MM.1S (cell line): ENCODE measurements at regions not wholly inside any gene's neighbourhood (a gene's known extent, or its start where the extent isn't known, plus 50 kb on each side); places are given as distances from the start of the nearest gene placed in this dataset.

Experiments used
- DNase-seq: peaks from one replicate; pipeline ENCODE4 v3.0.0-alpha.2; 2015
- H2AFZ ChIP-seq: fragments of 300-600 bp; sonication (generic); 2 replicates; pipeline ENCODE4 v1.6.0; 2016; ENCODE audit warnings: antibody characterized with exemption, low read length
- H3F3A ChIP-seq: fragments of 300-600 bp; sonication (generic); 2 replicates; pipeline ENCODE4 v1.6.1; 2016; ENCODE audit warnings: mild to moderate bottlenecking, antibody characterized with exemption, low read length, moderate library complexity, mixed read lengths; ENCODE audit not compliant: insufficient read depth
- H3K27ac ChIP-seq: fragments of 300-600 bp; sonication (generic); 2 replicates; pipeline ENCODE4 v1.5.1; 2016; ENCODE audit warnings: mild to moderate bottlenecking, low read length
- H3K27me3 ChIP-seq: fragments of 300-600 bp; sonication (generic); replicated peaks from 2 replicates; pipeline ENCODE4 v1.6.0; 2016; ENCODE audit warnings: low read length; ENCODE audit not compliant: insufficient read depth
- H3K36me3 ChIP-seq: fragments of 300-600 bp; sonication (generic); replicated peaks from 2 replicates; pipeline ENCODE4 v1.6.1; 2016; ENCODE audit warnings: mild to moderate bottlenecking, low read length, mixed read lengths; ENCODE audit not compliant: insufficient read depth
- H3K4me1 ChIP-seq: fragments of 300-600 bp; sonication (generic); 2 replicates; pipeline ENCODE4 v1.6.1; 2016; ENCODE audit warnings: low read length, mixed read lengths
- H3K4me2 ChIP-seq: fragments of 300-600 bp; sonication (generic); 2 replicates; pipeline ENCODE4 v1.6.0; 2016; ENCODE audit warnings: low read depth, low read length
- H3K4me3 ChIP-seq: fragments of 300-600 bp; sonication (generic); 2 replicates; pipeline ENCODE4 v1.5.1; 2016; ENCODE audit warnings: low read length, mixed read lengths
- H3K79me2 ChIP-seq: fragments of 300-600 bp; sonication (generic); 2 replicates; pipeline ENCODE4 v1.6.1; 2016; ENCODE audit warnings: mixed run types, low read length, mixed read lengths
- H3K9ac ChIP-seq: fragments of 300-600 bp; sonication (generic); 2 replicates; pipeline ENCODE4 v1.6.1; 2016; ENCODE audit warnings: low read length, mixed read lengths
- H3K9me2 ChIP-seq: fragments of 300-600 bp; sonication (generic); replicated peaks from 2 replicates; pipeline ENCODE4 v1.6.1; 2016; ENCODE audit warnings: mild to moderate bottlenecking, low read length, mixed read lengths; ENCODE audit not compliant: insufficient read depth
- H3K9me3 ChIP-seq: fragments of 300-600 bp; sonication (generic); replicated peaks from 2 replicates; pipeline ENCODE4 v1.6.1; 2016; ENCODE audit warnings: mild to moderate bottlenecking, low read length, mixed read lengths; ENCODE audit not compliant: insufficient read depth
- H4K20me1 ChIP-seq: fragments of 300-600 bp; sonication (generic); 2 replicates; pipeline ENCODE4 v1.6.1; 2016; ENCODE audit warnings: mild to moderate bottlenecking, low read length, moderate library complexity, mixed read lengths; ENCODE audit not compliant: insufficient read depth
- EZH2 ChIP-seq: fragments of 300-600 bp; sonication (generic); optimal IDR thresholded peaks from 2 replicates; pipeline ENCODE3; 2017; ENCODE audit warnings: low read depth, mild to moderate bottlenecking, antibody characterized with exemption, low read length, mixed read lengths
- EZH2phosphoT487 ChIP-seq: fragments of 300-600 bp; sonication (generic); IDR thresholded peaks from 2 replicates; pipeline ENCODE4 v1.6.1; 2018; ENCODE audit warnings: antibody characterized with exemption, low read length
- TF ChIP-seq, protein P1 (sequence below): fragments of 300-600 bp; sonication (generic); IDR thresholded peaks from 2 replicates; pipeline ENCODE4 v1.5.1; 2016; ENCODE audit warnings: antibody characterized with exemption, low read length, mixed read lengths

DNA sequence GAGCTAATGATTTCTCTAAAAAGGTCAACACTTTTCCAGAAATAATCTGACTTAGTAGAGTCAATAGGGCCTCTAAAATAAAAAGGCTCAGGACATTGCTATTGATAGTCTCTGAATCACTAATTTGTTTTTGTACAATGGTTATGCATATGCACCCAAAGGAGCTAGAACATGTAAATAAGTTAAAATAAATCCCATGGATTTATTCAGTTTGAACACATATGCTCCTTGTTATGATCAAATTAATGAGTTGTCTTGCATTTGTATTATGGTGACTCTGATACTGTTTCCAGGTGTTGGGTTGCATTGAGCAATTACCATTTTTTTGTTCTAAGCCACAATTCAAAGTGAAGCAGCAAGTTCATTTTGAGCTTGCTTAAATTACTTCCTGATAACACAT, 276.0 kb upstream of the TUSC1 start:
- H3K36me3 ChIP-seq: no peaks in the 10 kb centered on the region
- no peak overlapping the region for H3K9ac ChIP-seq
- H3K27ac ChIP-seq: no peak overlapping the region
- no peaks in the 10 kb centered on the region for H3F3A ChIP-seq
- H3K4me3 ChIP-seq: no peak overlapping the region
- no peak overlapping the region for H3K4me2 ChIP-seq
- no peaks in the 10 kb centered on the region for H4K20me1 ChIP-seq
- no peaks in the 10 kb centered on the region for H3K4me1 ChIP-seq
- no peak for DNase-seq
- TF ChIP-seq EZH2phosphoT487: no peak
- TF ChIP-seq EZH2: no peak
- TF ChIP-seq, protein P1, sequence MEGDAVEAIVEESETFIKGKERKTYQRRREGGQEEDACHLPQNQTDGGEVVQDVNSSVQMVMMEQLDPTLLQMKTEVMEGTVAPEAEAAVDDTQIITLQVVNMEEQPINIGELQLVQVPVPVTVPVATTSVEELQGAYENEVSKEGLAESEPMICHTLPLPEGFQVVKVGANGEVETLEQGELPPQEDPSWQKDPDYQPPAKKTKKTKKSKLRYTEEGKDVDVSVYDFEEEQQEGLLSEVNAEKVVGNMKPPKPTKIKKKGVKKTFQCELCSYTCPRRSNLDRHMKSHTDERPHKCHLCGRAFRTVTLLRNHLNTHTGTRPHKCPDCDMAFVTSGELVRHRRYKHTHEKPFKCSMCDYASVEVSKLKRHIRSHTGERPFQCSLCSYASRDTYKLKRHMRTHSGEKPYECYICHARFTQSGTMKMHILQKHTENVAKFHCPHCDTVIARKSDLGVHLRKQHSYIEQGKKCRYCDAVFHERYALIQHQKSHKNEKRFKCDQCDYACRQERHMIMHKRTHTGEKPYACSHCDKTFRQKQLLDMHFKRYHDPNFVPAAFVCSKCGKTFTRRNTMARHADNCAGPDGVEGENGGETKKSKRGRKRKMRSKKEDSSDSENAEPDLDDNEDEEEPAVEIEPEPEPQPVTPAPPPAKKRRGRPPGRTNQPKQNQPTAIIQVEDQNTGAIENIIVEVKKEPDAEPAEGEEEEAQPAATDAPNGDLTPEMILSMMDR: no peak
- H3K27me3 ChIP-seq: no peaks in the 10 kb centered on the region
- no peaks in the 10 kb centered on the region for H3K9me3 ChIP-seq
- no peaks in the 10 kb centered on the region for H3K79me2 ChIP-seq
- no peaks in the 10 kb centered on the region for H3K9me2 ChIP-seq
- H2AFZ ChIP-seq: no peak overlapping the region

DNA sequence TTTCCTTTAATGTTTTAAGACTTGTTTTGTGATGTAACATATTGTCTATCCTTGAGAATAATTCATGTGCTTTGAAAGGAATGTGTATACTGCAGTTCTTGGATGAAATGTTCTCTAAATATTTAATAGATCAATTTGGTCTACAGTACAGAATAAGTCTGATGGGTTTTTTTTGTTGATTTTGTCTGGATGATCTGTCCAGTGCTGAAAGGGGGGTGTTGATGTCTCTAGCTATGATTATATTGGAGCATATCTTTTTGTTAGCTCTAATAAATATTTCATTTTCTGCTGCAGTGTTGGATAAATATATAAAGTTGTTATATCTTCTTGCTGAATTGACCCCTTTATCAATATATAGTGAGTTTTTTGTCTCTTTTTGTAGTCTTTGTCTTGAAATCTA, 269.9 kb upstream of the TUSC1 start:
- Histone ChIP-seq H3F3A (no peaks in the 10 kb centered on the region), H4K20me1 (no peaks in the 10 kb centered on the region), H3K4me1 (no peaks in the 10 kb centered on the region), H3K4me3 (no peak overlapping the region), H3K9me3 (no peaks in the 10 kb centered on the region), H3K27me3 (no peaks in the 10 kb centered on the region), H3K9me2 (no peaks in the 10 kb centered on the region), H3K9ac (no peak overlapping the region), H3K27ac (no peak overlapping the region), H3K4me2 (no peak overlapping the region), H3K36me3 (no peaks in the 10 kb centered on the region), H2AFZ (no peak overlapping the region), H3K79me2 (no peaks in the 10 kb centered on the region)
- DNase-seq: no peak
- TF ChIP-seq EZH2phosphoT487: no peak
- TF ChIP-seq EZH2: no peak
- TF ChIP-seq, protein P1: no peak

DNA sequence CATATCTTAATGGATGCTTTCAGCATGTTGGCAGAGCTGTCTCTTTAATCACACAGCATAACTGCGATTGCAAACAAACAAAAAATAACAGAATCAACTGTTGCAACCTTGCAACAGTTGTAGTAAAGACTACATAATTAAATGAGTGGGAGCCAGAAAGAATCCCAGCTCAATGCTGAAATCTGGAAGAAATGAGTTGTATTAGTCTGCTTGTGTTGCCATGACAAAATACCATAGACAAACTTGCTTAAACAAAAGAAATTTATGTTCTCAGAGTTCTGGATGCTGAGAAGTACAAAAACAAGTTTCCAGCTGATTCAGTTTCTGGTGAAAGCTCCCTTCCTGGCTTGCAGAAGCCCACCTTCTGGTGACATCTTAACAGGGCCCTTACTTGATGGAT, 260.9 kb upstream of the TUSC1 start:
- Histone ChIP-seq H2AFZ (no peak overlapping the region), H3K4me2 (no peak overlapping the region), H3K27me3 (no peaks in the 10 kb centered on the region), H3K4me1 (no peaks in the 10 kb centered on the region), H3F3A (no peaks in the 10 kb centered on the region), H3K9ac (no peak overlapping the region), H3K9me2 (no peaks in the 10 kb centered on the region), H4K20me1 (no peaks in the 10 kb centered on the region), H3K36me3 (no peaks in the 10 kb centered on the region), H3K79me2 (no peaks in the 10 kb centered on the region), H3K9me3 (no peaks in the 10 kb centered on the region), H3K4me3 (no peak overlapping the region), H3K27ac (no peak overlapping the region)
- DNase-seq: no peak
- TF ChIP-seq, protein P1: no peak
- no peak for TF ChIP-seq EZH2phosphoT487
- TF ChIP-seq EZH2: no peak
